ENCODE measurements at regions not wholly inside any gene's neighbourhood (a gene's known extent, or its start where the extent isn't known, plus 50 kb on each side); places are given as distances from the start of the nearest gene placed in this dataset.

DNA sequence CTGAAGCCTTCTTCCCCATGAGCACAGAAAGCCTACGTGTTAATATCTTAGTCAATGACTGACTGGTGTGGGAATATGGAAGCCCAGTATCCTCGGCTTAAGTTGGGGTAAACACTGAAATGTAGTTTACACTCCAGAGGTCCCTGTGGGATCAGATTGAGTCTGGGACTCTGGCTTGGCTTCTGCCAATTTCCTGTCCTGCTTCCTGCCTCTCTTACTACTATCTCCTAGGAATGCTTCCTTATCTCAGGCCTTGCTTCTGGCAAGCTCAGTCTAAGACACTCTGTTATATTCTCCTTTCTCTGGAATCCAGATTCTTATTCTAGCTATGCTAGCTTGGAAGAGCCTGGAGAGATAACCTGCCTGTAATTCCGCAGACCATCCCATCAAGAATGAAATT is 174.0 kb upstream of the LDB2 start:
- Histone ChIP-seq H3K9me3 (no peaks in the 10 kb centered on the region), H3K4me1 (ENCODE audit: control insufficient read depth in 1 of 2, extremely low read depth in 1 of 2, insufficient read depth in 2 of 2, low read length in 2 of 2) (no peaks in the 10 kb centered on the region), H3K36me3 (ENCODE audit: control insufficient read depth in 2 of 2, extremely low read depth in 1 of 2, insufficient read depth in 1 of 2, low read length in 1 of 2) (no peaks in the 10 kb centered on the region), H3K27ac (ENCODE audit: low read length) (no peak overlapping the region), H3K4me3 (ENCODE audit: control insufficient read depth in 1 of 2, extremely low read depth in 1 of 2, low read length in 1 of 2) (no peak overlapping the region), H3K27me3 (replicated peaks in 1 of 2; ENCODE audit: control insufficient read depth in 2 of 2, extremely low read depth in 1 of 2, insufficient read depth in 2 of 2, low read length in 1 of 2) (no peaks in the 10 kb centered on the region)
- no CpG with 5 or more reads among the region's 3 CpGs for WGBS (ENCODE audit: insufficient coverage)
- H3K4me1 Mint-ChIP-seq: no peaks in the 10 kb centered on the region
- no peak overlapping the region for H3K4me3 Mint-ChIP-seq
- POLR2A ChIA-PET: no interaction called here
- ATAC-seq (replicated peaks in 1 of 4) (no peak), DNase-seq (no peak)
- peaks cover 0 to 12% of the 10 kb centered on the region in 2 donors for H3K27me3 Mint-ChIP-seq
- CTCF ChIA-PET: no interaction called here
- H3K9me3 Mint-ChIP-seq: peaks cover 0 to 4% (median 3%) of the 10 kb centered on the region in 3 donors
- no peak overlapping the region for H3K27ac Mint-ChIP-seq
- no peaks in the 10 kb centered on the region for H3K36me3 Mint-ChIP-seq

- ATAC-seq (replicated peaks in 1 of 4) (no peak), DNase-seq (no peak)
- CTCF ChIA-PET: no interaction called here
- Mint-ChIP-seq H3K36me3 (no peaks in the 10 kb centered on the region), H3K4me1 (no peaks in the 10 kb centered on the region), H3K27me3 (peaks cover 0 to 9% of the 10 kb centered on the region in 2 donors), H3K27ac (no peak overlapping the region), H3K9me3 (peaks cover 0 to 4% (median 3%) of the 10 kb centered on the region in 3 donors), H3K4me3 (no peak overlapping the region)
- H3K4me1 ChIP-seq (ENCODE audit: control insufficient read depth in 1 of 2, extremely low read depth in 1 of 2, insufficient read depth in 2 of 2, low read length in 2 of 2): no peaks in the 10 kb centered on the region
- WGBS (ENCODE audit: insufficient coverage): no CpG with 5 or more reads among the region's 4 CpGs
- H3K4me3 ChIP-seq (ENCODE audit: control insufficient read depth in 1 of 2, extremely low read depth in 1 of 2, low read length in 1 of 2): no peak overlapping the region
- no peaks in the 10 kb centered on the region for H3K9me3 ChIP-seq
- H3K27ac ChIP-seq (ENCODE audit: low read length): no peak overlapping the region
- H3K36me3 ChIP-seq (ENCODE audit: control insufficient read depth in 2 of 2, extremely low read depth in 1 of 2, insufficient read depth in 1 of 2, low read length in 1 of 2): no peaks in the 10 kb centered on the region
- POLR2A ChIA-PET: no interaction called here
- no peaks in the 10 kb centered on the region for H3K27me3 ChIP-seq (replicated peaks in 1 of 2; ENCODE audit: control insufficient read depth in 2 of 2, extremely low read depth in 1 of 2, insufficient read depth in 2 of 2, low read length in 1 of 2)
Measured at GRCh38 chr4:17068891-17069290, 170.4 kb upstream of the LDB2 start.

DNA sequence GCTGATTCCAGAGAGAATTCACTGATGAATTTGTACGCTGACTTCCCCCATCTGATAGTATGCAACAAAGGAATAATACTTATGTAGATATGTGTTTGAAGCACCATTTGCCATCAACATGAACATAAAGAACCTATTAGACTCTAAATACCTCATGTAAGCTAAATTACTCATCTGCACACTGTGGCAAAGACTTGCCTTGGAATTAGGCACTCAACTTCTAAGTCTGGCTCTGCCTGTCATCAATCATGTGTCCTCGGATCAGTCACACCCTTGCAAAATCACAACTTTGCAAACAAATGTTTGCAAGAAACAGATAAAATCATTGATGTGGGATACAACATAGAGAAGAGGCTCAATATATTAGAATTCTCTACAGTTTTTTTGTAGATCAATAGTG is 169.9 kb upstream of the LDB2 start:
- H3K27me3 ChIP-seq (replicated peaks in 1 of 2; ENCODE audit: control insufficient read depth in 2 of 2, extremely low read depth in 1 of 2, insufficient read depth in 2 of 2, low read length in 1 of 2): no peaks in the 10 kb centered on the region

GRCh38 chr4:17066972-17067371 is 168.5 kb upstream of the LDB2 start:
- H3K4me1 Mint-ChIP-seq: no peaks in the 10 kb centered on the region
- H3K9me3 Mint-ChIP-seq: peaks cover 0 to 4% (median 3%) of the 10 kb centered on the region in 3 donors
- H3K4me3 Mint-ChIP-seq: no peak overlapping the region
- H3K4me1 ChIP-seq (ENCODE audit: control insufficient read depth in 1 of 2, extremely low read depth in 1 of 2, insufficient read depth in 2 of 2, low read length in 2 of 2): no peaks in the 10 kb centered on the region
- no peak overlapping the region for H3K27ac Mint-ChIP-seq
- DNase-seq (no peak), ATAC-seq (replicated peaks in 1 of 4) (no peak)
- CTCF ChIA-PET: no interaction called here
- no peak overlapping the region for H3K27ac ChIP-seq (ENCODE audit: low read length)
- H3K4me3 ChIP-seq (ENCODE audit: control insufficient read depth in 1 of 2, extremely low read depth in 1 of 2, low read length in 1 of 2): no peak overlapping the region
- 63% methylated on average over 1 of the region's 4 CpGs for WGBS (ENCODE audit: insufficient coverage)
- H3K36me3 ChIP-seq (ENCODE audit: control insufficient read depth in 2 of 2, extremely low read depth in 1 of 2, insufficient read depth in 1 of 2, low read length in 1 of 2): no peaks in the 10 kb centered on the region
- peaks cover 0 to 4% of the 10 kb centered on the region in 2 donors for H3K27me3 Mint-ChIP-seq
- H3K36me3 Mint-ChIP-seq: no peaks in the 10 kb centered on the region
- POLR2A ChIA-PET: no interaction called here
- H3K27me3 ChIP-seq (replicated peaks in 1 of 2; ENCODE audit: control insufficient read depth in 2 of 2, extremely low read depth in 1 of 2, insufficient read depth in 2 of 2, low read length in 1 of 2): no peaks in the 10 kb centered on the region
- H3K9me3 ChIP-seq: no peaks in the 10 kb centered on the region

More for the DNA sequence above, 169.9 kb upstream of the LDB2 start:
- no peak overlapping the region for H3K4me3 Mint-ChIP-seq
- H3K36me3 Mint-ChIP-seq: no peaks in the 10 kb centered on the region
- no CpG with 5 or more reads among the region's 2 CpGs for WGBS (ENCODE audit: insufficient coverage)
- CTCF ChIA-PET: no interaction called here
- no peaks in the 10 kb centered on the region for H3K9me3 ChIP-seq
- H3K36me3 ChIP-seq (ENCODE audit: control insufficient read depth in 2 of 2, extremely low read depth in 1 of 2, insufficient read depth in 1 of 2, low read length in 1 of 2): no peaks in the 10 kb centered on the region
- H3K4me1 Mint-ChIP-seq: no peaks in the 10 kb centered on the region
- no peaks in the 10 kb centered on the region for H3K4me1 ChIP-seq (ENCODE audit: control insufficient read depth in 1 of 2, extremely low read depth in 1 of 2, insufficient read depth in 2 of 2, low read length in 2 of 2)
- H3K27ac Mint-ChIP-seq: no peak overlapping the region
- POLR2A ChIA-PET: no interaction called here
- H3K9me3 Mint-ChIP-seq: peaks cover 0 to 4% (median 3%) of the 10 kb centered on the region in 3 donors
- no peak overlapping the region for H3K27ac ChIP-seq (ENCODE audit: low read length)
- ATAC-seq (replicated peaks in 1 of 4): no peak
- H3K4me3 ChIP-seq (ENCODE audit: control insufficient read depth in 1 of 2, extremely low read depth in 1 of 2, low read length in 1 of 2): no peak overlapping the region
- peaks cover 0 to 9% of the 10 kb centered on the region in 2 donors for H3K27me3 Mint-ChIP-seq
- no peak for DNase-seq

GRCh38 chr4:17066236-17066635 is 167.8 kb upstream of the LDB2 start:
- H3K36me3 Mint-ChIP-seq: no peaks in the 10 kb centered on the region
- Histone ChIP-seq H3K27me3 (replicated peaks in 1 of 2; ENCODE audit: control insufficient read depth in 2 of 2, extremely low read depth in 1 of 2, insufficient read depth in 2 of 2, low read length in 1 of 2) (no peaks in the 10 kb centered on the region), H3K9me3 (no peaks in the 10 kb centered on the region), H3K27ac (ENCODE audit: low read length) (no peak overlapping the region), H3K4me1 (ENCODE audit: control insufficient read depth in 1 of 2, extremely low read depth in 1 of 2, insufficient read depth in 2 of 2, low read length in 2 of 2) (no peaks in the 10 kb centered on the region), H3K4me3 (ENCODE audit: control insufficient read depth in 1 of 2, extremely low read depth in 1 of 2, low read length in 1 of 2) (no peak overlapping the region), H3K36me3 (ENCODE audit: control insufficient read depth in 2 of 2, extremely low read depth in 1 of 2, insufficient read depth in 1 of 2, low read length in 1 of 2) (no peaks in the 10 kb centered on the region)
- CTCF ChIA-PET: no interaction called here
- WGBS (ENCODE audit: insufficient coverage): 80% methylated on average over 1 of the region's 1 CpG
- POLR2A ChIA-PET: no interaction called here
- no peak overlapping the region for H3K27ac Mint-ChIP-seq
- H3K4me3 Mint-ChIP-seq: no peak overlapping the region
- DNase-seq (no peak), ATAC-seq (replicated peaks in 1 of 4) (no peak)
- no peaks in the 10 kb centered on the region for H3K4me1 Mint-ChIP-seq
- H3K27me3 Mint-ChIP-seq: peaks cover 0 to 4% of the 10 kb centered on the region in 2 donors
- H3K9me3 Mint-ChIP-seq: peaks cover 0 to 4% (median 3%) of the 10 kb centered on the region in 3 donors

GRCh38 chr4:17065821-17066220 is 167.4 kb upstream of the LDB2 start:
- peaks cover 0 to 4% (median 3%) of the 10 kb centered on the region in 3 donors for H3K9me3 Mint-ChIP-seq
- no peaks in the 10 kb centered on the region for H3K4me1 Mint-ChIP-seq
- ChIA-PET CTCF (no interaction called here), POLR2A (no interaction called here)
- no peaks in the 10 kb centered on the region for H3K36me3 ChIP-seq (ENCODE audit: control insufficient read depth in 2 of 2, extremely low read depth in 1 of 2, insufficient read depth in 1 of 2, low read length in 1 of 2)
- H3K27ac ChIP-seq (ENCODE audit: low read length): no peak overlapping the region
- no peaks in the 10 kb centered on the region for H3K36me3 Mint-ChIP-seq
- DNase-seq (no peak), ATAC-seq (replicated peaks in 1 of 4) (no peak)
- no peak overlapping the region for H3K4me3 ChIP-seq (ENCODE audit: control insufficient read depth in 1 of 2, extremely low read depth in 1 of 2, low read length in 1 of 2)
- H3K27ac Mint-ChIP-seq: no peak overlapping the region
- H3K4me3 Mint-ChIP-seq: no peak overlapping the region
- no peaks in the 10 kb centered on the region for H3K27me3 ChIP-seq (replicated peaks in 1 of 2; ENCODE audit: control insufficient read depth in 2 of 2, extremely low read depth in 1 of 2, insufficient read depth in 2 of 2, low read length in 1 of 2)
- no peaks in the 10 kb centered on the region for H3K4me1 ChIP-seq (ENCODE audit: control insufficient read depth in 1 of 2, extremely low read depth in 1 of 2, insufficient read depth in 2 of 2, low read length in 2 of 2)
- no peaks in the 10 kb centered on the region for H3K9me3 ChIP-seq
- WGBS (ENCODE audit: insufficient coverage): no CpG with 5 or more reads among the region's 2 CpGs
- H3K27me3 Mint-ChIP-seq: peaks cover 0 to 4% of the 10 kb centered on the region in 2 donors

DNA sequence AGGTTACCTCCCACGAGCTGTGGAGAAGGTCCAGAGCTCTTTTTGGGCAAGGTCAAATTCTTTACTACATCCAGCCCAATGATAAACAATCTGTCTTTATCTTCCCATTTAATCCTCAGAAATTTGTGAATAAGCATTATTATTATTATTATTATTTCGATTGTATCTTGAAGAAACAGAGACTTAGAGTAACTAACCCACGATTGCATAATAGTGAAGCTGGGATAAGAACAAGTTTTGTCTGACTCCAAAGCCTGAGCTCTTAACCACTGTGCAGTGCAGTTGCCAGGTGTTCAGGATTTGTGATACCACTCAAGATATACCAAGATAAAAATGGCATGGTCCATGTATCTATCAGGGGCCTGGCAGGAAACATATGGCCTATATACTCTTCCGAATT is 166.5 kb upstream of the LDB2 start:
- Mint-ChIP-seq H3K27ac (no peak overlapping the region), H3K27me3 (peaks cover 0 to 4% of the 10 kb centered on the region in 2 donors), H3K4me1 (no peaks in the 10 kb centered on the region), H3K9me3 (peaks cover 0 to 4% (median 3%) of the 10 kb centered on the region in 3 donors), H3K4me3 (no peak overlapping the region), H3K36me3 (no peaks in the 10 kb centered on the region)
- Histone ChIP-seq H3K27ac (ENCODE audit: low read length) (no peak overlapping the region), H3K4me1 (ENCODE audit: control insufficient read depth in 1 of 2, extremely low read depth in 1 of 2, insufficient read depth in 2 of 2, low read length in 2 of 2) (no peaks in the 10 kb centered on the region), H3K4me3 (ENCODE audit: control insufficient read depth in 1 of 2, extremely low read depth in 1 of 2, low read length in 1 of 2) (no peak overlapping the region), H3K27me3 (replicated peaks in 1 of 2; ENCODE audit: control insufficient read depth in 2 of 2, extremely low read depth in 1 of 2, insufficient read depth in 2 of 2, low read length in 1 of 2) (no peaks in the 10 kb centered on the region), H3K36me3 (ENCODE audit: control insufficient read depth in 2 of 2, extremely low read depth in 1 of 2, insufficient read depth in 1 of 2, low read length in 1 of 2) (no peaks in the 10 kb centered on the region), H3K9me3 (no peaks in the 10 kb centered on the region)
- ChIA-PET POLR2A (no interaction called here), CTCF (no interaction called here)
- no peak for DNase-seq
- no peak for ATAC-seq (replicated peaks in 1 of 4)
- 90% methylated on average over 1 of the region's 4 CpGs for WGBS (ENCODE audit: insufficient coverage)
